HFF-Myc (cell line): ENCODE measurements at regions not wholly inside any gene's neighbourhood (a gene's known extent, or its start where the extent isn't known, plus 50 kb on each side); places are given as distances from the start of the nearest gene placed in this dataset.
A peak's percentile ranks its signal among the peaks of the same experiment; 100 is the strongest.
"Not testable (repeated sequence)": the region's sequence is repeated elsewhere in the genome, so short reads cannot be mapped to it uniquely, and the experiment has no call there.

Source experiments
- DNase-seq: peaks from one replicate; pipeline ENCODE4 v3.0.0-alpha.2; 2011; ENCODE audit warnings: low read depth; ENCODE audit errors: extremely low read depth
- H3K4me3 ChIP-seq: replicated peaks from 2 replicates; pipeline ENCODE4 v1.5.1; 2011; ENCODE audit warnings: low read depth, mild to moderate bottlenecking, control low read depth, low read length
- CTCF ChIP-seq: IDR thresholded peaks from 2 replicates; pipeline ENCODE4 v1.5.1; 2012; ENCODE audit warnings: mild to moderate bottlenecking, low read depth, low read length, control low read depth; ENCODE audit errors: missing control alignments

GRCh38 chr7:4472728-4473127 lies 209.4 kb upstream of the FOXK1 start:
- TF ChIP-seq CTCF, result no peak
- no peak for DNase-seq
- no peak overlapping the region for H3K4me3 ChIP-seq

- no peak for TF ChIP-seq CTCF
Measured at GRCh38 chr7:4479367-4480039, 202.6 kb upstream of the FOXK1 start.

GRCh38 chr7:4480131-4480530 lies 202.0 kb upstream of the FOXK1 start:
- not testable (repeated sequence) for H3K4me3 ChIP-seq

More at GRCh38 chr7:4479367-4480039, 202.6 kb upstream of the FOXK1 start:
- H3K4me3 ChIP-seq, result no peak overlapping the region
- DNase-seq, result peak; percentile 3

GRCh38 chr7:4483851-4484250 lies 198.2 kb upstream of the FOXK1 start:
- TF ChIP-seq CTCF, result no peak
- H3K4me3 ChIP-seq, result no peak overlapping the region
- DNase-seq, result no peak

More at GRCh38 chr7:4480131-4480530, 202.0 kb upstream of the FOXK1 start:
- not testable (repeated sequence) for DNase-seq

GRCh38 chr7:4484545-4484944 lies 197.6 kb upstream of the FOXK1 start:
- H3K4me3 ChIP-seq, result no peak overlapping the region
- no peak for DNase-seq
- TF ChIP-seq CTCF, result no peak

GRCh38 chr7:4486907-4487306 lies 195.2 kb upstream of the FOXK1 start:
- TF ChIP-seq CTCF, result no peak
- DNase-seq, result no peak

GRCh38 chr7:4496911-4497310 lies 185.2 kb upstream of the FOXK1 start:
- not testable (repeated sequence) for DNase-seq, H3K4me3 ChIP-seq

More at GRCh38 chr7:4486907-4487306, 195.2 kb upstream of the FOXK1 start:
- no peak overlapping the region for H3K4me3 ChIP-seq

GRCh38 chr7:4500812-4501211 lies 181.3 kb upstream of the FOXK1 start:
- DNase-seq, result no peak
- no peak for TF ChIP-seq CTCF
- H3K4me3 ChIP-seq, result no peak overlapping the region

- not testable (repeated sequence) for DNase-seq
Measured at GRCh38 chr7:4507886-4508285, 174.2 kb upstream of the FOXK1 start.

More at GRCh38 chr7:4507886-4508285, 174.2 kb upstream of the FOXK1 start:
- H3K4me3 ChIP-seq, result not testable (repeated sequence)
